Heart right ventricle (tissue), 16 donors: ENCODE measurements at regions not wholly inside any gene's neighbourhood (a gene's known extent, or its start where the extent isn't known, plus 50 kb on each side); places are given as distances from the start of the nearest gene placed in this dataset.

ENCODE experiments used
- ATAC-seq, 8 donors: fragments of 200-7000 bp; cut with Tn5 transposase; one replicate each; pipeline ENCODE4 v1.9.1; 2020; ENCODE audit warnings: mild to moderate bottlenecking in 8 of 8, moderate library complexity in 8 of 8, moderate number of reproducible peaks in 1 of 8
- DNase-seq, 2 donors: peaks; one replicate each; pipeline ENCODE4 v3.0.0-alpha.2; 2020
- H3K27ac ChIP-seq, 10 donors: fragments of 200-600 bp; sonication (generic) in 2 of 10; one replicate each; pipeline versions ENCODE4 v1.5.0 to v1.8.0; 2020 to 2022; ENCODE audit warnings: mild to moderate bottlenecking in 3 of 10
- H3K27me3 ChIP-seq, 7 donors: fragments of 200-600 bp; one replicate each; pipeline ENCODE4 v1.8.0; 2021 to 2022; ENCODE audit warnings: mild to moderate bottlenecking in 2 of 7
- H3K36me3 ChIP-seq, 9 donors: fragments of 200-600 bp; sonication (generic) in 1 of 9; one replicate each; pipeline versions ENCODE4 v1.5.0 to v1.8.0; 2020 to 2022; ENCODE audit warnings: mild to moderate bottlenecking in 2 of 9
- H3K4me1 ChIP-seq, 9 donors: fragments of 200-600 bp; sonication (generic) in 1 of 9; one replicate each; pipeline versions ENCODE4 v1.5.0 to v1.8.0; 2020 to 2022; ENCODE audit warnings: mild to moderate bottlenecking in 4 of 9
- H3K4me3 ChIP-seq, 10 donors: fragments of 200-600 bp; sonication (generic) in 2 of 10; one replicate each; pipeline versions ENCODE4 v1.5.0 to v1.8.0; 2020 to 2022; ENCODE audit warnings: mild to moderate bottlenecking in 7 of 10, moderate library complexity in 2 of 10
- H3K9me3 ChIP-seq, 11 donors: fragments of 200-600 bp in 10 of 11; sonication (generic) in 2 of 11; one replicate each; pipeline versions ENCODE4 v1.5.0 to v1.8.0; 2013 to 2022; ENCODE audit warnings: mild to moderate bottlenecking in 2 of 11, control low read depth in 1 of 11, moderate library complexity in 1 of 11
- WGBS, 2 donors: extraction: QIAGEN DNeasy Blood & Tissue Kit; methylation state at CpG; one replicate each; pipeline ENCODE4 v1.1.7; 2013; ENCODE audit warnings: inconsistent platforms in 1 of 2; 5-methylcytosine and 5-hydroxymethylcytosine counted together
- intact Hi-C, 10 donors: fragments of 100-400 bp; cut with DNase I; formaldehyde crosslinking; loops; one replicate each; pipeline versions ENCODE4 v1.11.1 to v1.14.2; 2022
- TF ChIP-seq, protein P1 (sequence below), 9 donors: fragments of 200-600 bp; sonication (generic) in 2 of 9; IDR thresholded peaks; one replicate each; pipeline versions ENCODE4 v1.5.0 to v1.8.0; 2021 to 2022; ENCODE audit warnings: antibody characterized with exemption in 9 of 9, mild to moderate bottlenecking in 5 of 9, moderate library complexity in 1 of 9
- donor health status: Arrhythmogenic right ventricular cardiomyopathy.
- donor health status: ischemic (EF 13 %, LVEDD 7.1; RV severe dilation, severe dysfunction).
- donor health status: healthy with polysubstance abuse.
- donor health status: DM: no; HTN: yes; CAD: no.
- donor health status: DM: no; HTN: no; CAD: no.
- donor health status: ischemic (EF 25% LVEDD 6.9; RV normal size, moderate dysfunction).
- donor health status: ischemic (EF 25% LVEDD 5.7; RV mildly dilated, moderate dysfunction).
- donor health status: healthy.
- donor health status: DM: yes; HTN: yes; CAD: no.
- donor health status: Ischemic cardiomyopathy.
- donor health status: ischemic (EF 35%, LVEDD 5.7; RV mildly dilated, moderate dysfunction).
- donor health status: nonischemic (EF 11% LVEDD 7.7; RV severe dilation, severe dysfunction).
- donor health status: DM: yes; HTN: yes; CAD: no.
- donor health status: PGD.
- donor health status: ischemic (EF 29% LVEDD 5.4; RV normal size, mild dysfunction).
- donor health status: nonischemic (EF 23%, LVEDD 6.1; RV moderate dilation, normal function).

DNA sequence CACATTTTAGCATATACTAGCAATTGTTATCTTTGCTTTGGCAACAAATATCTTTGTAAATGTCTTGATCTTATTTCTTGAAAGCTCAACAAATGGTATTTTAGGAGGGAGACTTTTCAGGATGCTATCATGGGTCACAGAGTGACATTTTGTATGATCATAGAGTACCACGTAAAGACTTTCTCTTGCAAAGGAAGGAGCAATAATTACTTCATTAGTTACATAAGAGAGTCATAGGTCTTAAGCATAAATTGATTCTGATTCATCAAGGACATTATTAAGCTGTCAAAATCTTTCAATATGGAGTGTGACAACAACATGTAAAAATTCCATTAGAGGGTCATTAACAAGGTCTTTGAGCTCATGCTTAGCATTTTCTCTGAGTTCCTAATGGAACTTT lies 339.6 kb downstream of the NUP35 start:
- WGBS, 2 donors: 82 to 91% methylated on average over 1 of the region's 1 CpG
- Histone ChIP-seq H3K27ac (no peak overlapping the region), H3K27me3 (no peaks in the 10 kb centered on the region), H3K9me3 (peaks cover 0 to 5% (median 0%) of the 10 kb centered on the region in 11 donors), H3K4me3 (no peak overlapping the region), H3K36me3 (no peaks in the 10 kb centered on the region), H3K4me1 (no peaks in the 10 kb centered on the region)
- intact Hi-C loops: no loop called here
- ATAC-seq (no peak), DNase-seq (no peak)
- TF ChIP-seq, protein P1, sequence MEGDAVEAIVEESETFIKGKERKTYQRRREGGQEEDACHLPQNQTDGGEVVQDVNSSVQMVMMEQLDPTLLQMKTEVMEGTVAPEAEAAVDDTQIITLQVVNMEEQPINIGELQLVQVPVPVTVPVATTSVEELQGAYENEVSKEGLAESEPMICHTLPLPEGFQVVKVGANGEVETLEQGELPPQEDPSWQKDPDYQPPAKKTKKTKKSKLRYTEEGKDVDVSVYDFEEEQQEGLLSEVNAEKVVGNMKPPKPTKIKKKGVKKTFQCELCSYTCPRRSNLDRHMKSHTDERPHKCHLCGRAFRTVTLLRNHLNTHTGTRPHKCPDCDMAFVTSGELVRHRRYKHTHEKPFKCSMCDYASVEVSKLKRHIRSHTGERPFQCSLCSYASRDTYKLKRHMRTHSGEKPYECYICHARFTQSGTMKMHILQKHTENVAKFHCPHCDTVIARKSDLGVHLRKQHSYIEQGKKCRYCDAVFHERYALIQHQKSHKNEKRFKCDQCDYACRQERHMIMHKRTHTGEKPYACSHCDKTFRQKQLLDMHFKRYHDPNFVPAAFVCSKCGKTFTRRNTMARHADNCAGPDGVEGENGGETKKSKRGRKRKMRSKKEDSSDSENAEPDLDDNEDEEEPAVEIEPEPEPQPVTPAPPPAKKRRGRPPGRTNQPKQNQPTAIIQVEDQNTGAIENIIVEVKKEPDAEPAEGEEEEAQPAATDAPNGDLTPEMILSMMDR (IDR thresholded peaks at IDR 0.05): no peak

DNA sequence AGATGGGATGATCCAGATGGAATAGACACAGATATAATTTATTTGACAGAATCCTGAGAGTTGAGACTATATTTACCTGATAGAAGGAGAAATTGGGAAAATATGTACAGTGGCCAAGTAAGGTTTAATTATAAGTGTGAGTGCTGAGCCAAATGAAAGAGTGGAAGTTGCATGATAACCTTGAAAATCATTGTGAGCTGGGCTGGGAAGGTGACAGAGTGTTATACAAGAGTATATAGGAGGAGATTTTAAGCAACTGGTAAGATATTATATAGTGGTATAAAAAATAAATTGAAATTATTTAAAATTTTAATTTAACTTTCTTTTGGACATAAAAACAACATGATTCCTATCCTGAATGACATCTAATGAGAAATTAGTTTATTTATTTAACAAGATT lies 340.8 kb downstream of the NUP35 start:
- no peaks in the 10 kb centered on the region for H3K4me1 ChIP-seq
- peaks cover 0 to 14% (median 3%) of the 10 kb centered on the region in 11 donors for H3K9me3 ChIP-seq
- no peak overlapping the region for H3K27ac ChIP-seq
- TF ChIP-seq, protein P1 (IDR thresholded peaks at IDR 0.05): no peak
- ATAC-seq: no peak
- no peaks in the 10 kb centered on the region for H3K27me3 ChIP-seq
- DNase-seq: no peak
- intact Hi-C loops: no loop called here
- no peaks in the 10 kb centered on the region for H3K36me3 ChIP-seq
- H3K4me3 ChIP-seq: no peak overlapping the region

DNA sequence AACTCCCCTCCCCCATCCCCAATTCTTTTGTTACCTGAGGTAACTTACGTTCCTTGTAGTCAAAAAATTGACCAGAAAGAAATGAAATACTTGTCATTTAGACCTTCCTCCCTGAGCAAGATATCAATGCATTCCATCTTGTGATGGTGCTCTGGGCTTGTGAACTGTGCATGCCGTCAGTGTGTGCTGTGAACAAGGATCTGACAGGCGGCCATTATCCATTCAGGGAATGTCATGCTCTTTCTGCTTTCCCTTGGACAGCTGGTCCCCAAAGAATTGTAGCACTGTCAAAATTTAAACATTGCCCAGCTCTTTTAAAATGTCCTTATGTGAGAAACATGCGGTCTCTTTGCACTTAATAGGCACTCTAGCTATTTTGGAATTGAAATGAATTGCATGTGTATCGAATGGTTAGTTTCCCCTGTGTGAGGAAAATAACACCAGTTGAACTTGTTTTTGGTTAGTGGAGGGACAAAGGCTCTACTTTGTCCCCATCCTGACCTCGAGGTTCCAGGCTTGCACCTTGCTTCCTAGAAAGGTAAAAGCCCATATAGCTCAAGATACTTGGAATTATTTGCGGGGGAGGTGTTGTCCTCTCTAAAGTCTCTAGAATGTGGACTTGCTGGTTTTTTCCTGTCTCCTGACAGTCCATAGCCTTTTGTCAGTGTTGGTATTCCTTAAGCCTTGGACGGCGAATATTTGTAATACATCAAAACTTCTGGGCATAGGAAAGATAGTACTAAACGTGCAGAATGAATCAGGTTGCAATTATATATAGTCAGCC lies 350.9 kb downstream of the NUP35 start:
- no peak overlapping the region for H3K4me3 ChIP-seq
- H3K36me3 ChIP-seq: no peaks in the 10 kb centered on the region
- ATAC-seq: no peak
- intact Hi-C loops: no loop called here
- DNase-seq: no peak
- peaks cover 0 to 15% (median 0%) of the 10 kb centered on the region in 11 donors for H3K9me3 ChIP-seq
- no peaks in the 10 kb centered on the region for H3K27me3 ChIP-seq
- no peak overlapping the region for H3K27ac ChIP-seq
- 73 to 80% methylated on average over 10 of the region's 10 CpGs for WGBS, 2 donors
- TF ChIP-seq, protein P1 (IDR thresholded peaks at IDR 0.05): no peak
- no peaks in the 10 kb centered on the region for H3K4me1 ChIP-seq

DNA sequence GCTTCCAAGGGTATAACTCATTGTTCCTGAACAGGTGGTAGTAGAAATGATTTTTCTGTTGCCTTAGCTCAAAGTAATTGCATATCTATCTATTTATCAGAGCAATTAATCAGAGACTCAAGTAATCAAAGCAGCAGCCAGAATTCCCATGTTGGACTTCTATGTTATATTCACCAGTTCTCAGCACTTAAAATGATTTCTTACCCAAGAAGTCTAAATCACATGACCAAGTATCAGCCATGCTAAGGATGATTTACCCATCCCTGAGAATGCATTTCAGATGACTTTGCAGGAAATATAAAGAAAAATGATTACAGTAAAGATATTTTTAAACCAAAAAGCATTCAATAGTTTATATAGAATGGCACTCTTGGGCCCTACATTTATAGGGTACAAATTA lies 352.2 kb downstream of the NUP35 start:
- no peak overlapping the region for H3K4me3 ChIP-seq
- no peaks in the 10 kb centered on the region for H3K4me1 ChIP-seq
- H3K9me3 ChIP-seq: peaks cover 0 to 11% (median 0%) of the 10 kb centered on the region in 11 donors
- H3K36me3 ChIP-seq: no peaks in the 10 kb centered on the region
- ATAC-seq (no peak), DNase-seq (no peak)
- TF ChIP-seq, protein P1 (IDR thresholded peaks at IDR 0.05): no peak
- intact Hi-C loops: no loop called here
- no peak overlapping the region for H3K27ac ChIP-seq
- H3K27me3 ChIP-seq: no peaks in the 10 kb centered on the region
